ENCODE measurements at regions not wholly inside any gene's neighbourhood (a gene's known extent, or its start where the extent isn't known, plus 50 kb on each side); places are given as distances from the start of the nearest gene placed in this dataset.

DNA sequence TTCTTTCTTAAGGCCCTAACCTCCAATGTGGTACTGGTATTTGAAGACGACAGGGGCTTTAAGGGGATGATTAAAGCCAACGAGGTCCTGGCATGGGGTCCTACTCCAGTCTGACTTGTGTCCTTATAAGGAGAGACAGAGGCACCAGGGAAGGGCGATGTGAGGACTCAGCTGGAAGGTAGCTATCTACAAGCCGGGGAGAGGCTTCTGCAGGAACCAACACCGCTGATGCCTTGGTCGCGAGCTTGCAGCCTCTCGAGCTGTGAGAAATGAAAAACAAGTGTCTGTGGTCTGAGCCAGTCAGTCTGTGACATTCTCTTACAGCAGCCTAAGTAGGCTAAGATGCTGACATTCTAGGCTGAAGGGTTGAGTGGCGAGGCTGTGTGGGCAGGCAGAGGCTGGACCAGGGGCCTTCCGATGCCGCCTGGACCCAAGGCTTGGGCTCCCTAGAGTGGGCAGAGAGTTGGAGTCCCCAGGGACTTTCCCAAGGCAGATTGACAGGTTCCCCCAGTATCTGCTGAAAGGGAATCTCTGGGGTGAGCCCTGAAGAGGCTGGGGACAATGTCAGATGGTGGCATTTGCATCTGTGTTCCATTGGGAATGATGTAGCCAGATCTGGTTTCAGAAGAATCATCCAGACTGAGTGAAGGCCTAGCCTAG lies 322.9 kb upstream of the HS6ST1 start:
- peak; percentile 31 for DNase-seq
- peaks cover 14% of the 10 kb centered on the region for H3K27me3 Mint-ChIP-seq
- no peaks in the 10 kb centered on the region for H3K9me3 Mint-ChIP-seq (ENCODE audit: low read depth)

GRCh38 chr2:128642316-128642715 lies 323.6 kb upstream of the HS6ST1 start:
- Mint-ChIP-seq H3K4me3 (no peak overlapping the region), H3K36me3 (no peaks in the 10 kb centered on the region), H3K27me3 (peaks cover 14% of the 10 kb centered on the region), H3K27ac (no peak overlapping the region), H3K9me3 (ENCODE audit: low read depth) (no peaks in the 10 kb centered on the region), H3K4me1 (no peaks in the 10 kb centered on the region)
- ATAC-seq, result no peak
- CTCF ChIA-PET, result no interaction called here
- peak; percentile 31 for DNase-seq

More for the DNA sequence above, 322.9 kb upstream of the HS6ST1 start:
- no peak overlapping the region for H3K4me3 Mint-ChIP-seq
- H3K36me3 Mint-ChIP-seq, result no peaks in the 10 kb centered on the region
- ATAC-seq, result no peak
- H3K4me1 Mint-ChIP-seq, result no peaks in the 10 kb centered on the region
- H3K27ac Mint-ChIP-seq, result no peak overlapping the region
- CTCF ChIA-PET, result no interaction called here

DNA sequence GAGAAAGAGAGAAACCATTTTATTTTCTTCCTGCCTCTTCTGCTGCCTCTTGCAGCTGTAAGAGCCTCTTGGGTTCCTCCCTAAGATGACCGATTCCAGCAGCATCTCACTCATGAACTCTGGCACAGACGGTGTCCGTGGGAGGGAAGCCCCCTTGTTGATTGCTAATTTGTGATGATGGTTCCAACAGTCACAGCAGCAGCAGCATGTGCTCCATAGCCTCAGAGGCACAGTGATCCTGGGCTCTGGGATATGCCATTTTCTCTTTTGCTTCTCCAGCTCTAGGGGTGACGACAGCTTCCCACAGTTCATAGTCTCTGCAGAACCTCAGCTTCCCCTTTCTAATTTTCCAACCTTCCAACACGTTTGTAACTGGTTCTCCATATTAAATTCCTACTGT lies 324.2 kb upstream of the HS6ST1 start:
- H3K4me3 Mint-ChIP-seq, result no peak overlapping the region
- H3K27ac Mint-ChIP-seq, result no peak overlapping the region
- CTCF ChIA-PET, result no interaction called here
- no peak for DNase-seq
- ATAC-seq, result no peak
- no peaks in the 10 kb centered on the region for H3K9me3 Mint-ChIP-seq (ENCODE audit: low read depth)
- H3K4me1 Mint-ChIP-seq, result no peaks in the 10 kb centered on the region
- H3K36me3 Mint-ChIP-seq, result no peaks in the 10 kb centered on the region
- peaks cover 17% of the 10 kb centered on the region for H3K27me3 Mint-ChIP-seq

DNA sequence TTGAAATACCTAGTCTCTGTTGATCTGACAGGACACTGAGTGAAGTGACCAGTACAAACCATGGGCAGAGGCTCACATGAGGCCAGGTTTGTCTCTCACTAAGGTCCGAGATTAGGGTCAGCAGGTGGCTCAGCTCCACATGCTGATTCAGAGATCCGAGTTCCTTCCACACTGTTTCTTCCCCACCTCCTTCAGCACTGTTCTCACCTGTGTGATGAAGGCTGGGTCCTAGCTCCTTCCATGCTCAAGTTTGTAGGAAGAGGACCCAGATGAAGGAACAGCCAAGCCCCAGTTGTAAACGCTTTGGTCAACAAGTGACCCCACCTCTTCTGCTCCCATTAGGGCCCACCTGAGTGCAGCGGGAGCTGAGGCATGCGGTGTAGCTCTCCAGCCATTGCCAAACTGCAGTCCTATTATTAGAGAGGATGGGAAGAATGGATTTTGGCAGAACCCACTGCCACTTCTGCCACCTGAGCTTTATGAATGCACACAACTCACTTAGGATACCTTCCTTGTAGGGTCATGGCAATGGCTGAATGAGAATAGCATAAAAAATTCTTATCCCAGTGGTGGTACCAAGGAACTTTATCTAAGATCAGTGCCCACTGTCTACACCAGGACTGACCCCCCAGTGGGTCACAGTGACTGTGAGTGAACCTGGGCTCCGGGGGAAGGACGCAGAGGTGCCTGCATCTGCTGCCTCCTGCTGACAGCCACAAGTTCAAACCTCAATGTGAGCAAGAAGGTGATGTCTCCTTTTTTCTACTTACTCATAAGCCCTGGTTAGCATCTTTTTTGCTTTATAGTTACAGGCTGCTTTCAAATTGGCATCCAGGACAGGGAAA lies 324.8 kb upstream of the HS6ST1 start:
- peak; percentile 12 for DNase-seq
- Mint-ChIP-seq H3K9me3 (ENCODE audit: low read depth) (no peaks in the 10 kb centered on the region), H3K27me3 (peaks cover 18% of the 10 kb centered on the region), H3K4me1 (no peaks in the 10 kb centered on the region), H3K27ac (no peak overlapping the region), H3K36me3 (no peaks in the 10 kb centered on the region), H3K4me3 (no peak overlapping the region)
- CTCF ChIA-PET, result no interaction called here
- ATAC-seq, result no peak

GRCh38 chr2:128644156-128644555 lies 325.5 kb upstream of the HS6ST1 start:
- Mint-ChIP-seq H3K27me3 (peaks cover 22% of the 10 kb centered on the region), H3K36me3 (no peaks in the 10 kb centered on the region), H3K27ac (no peak overlapping the region), H3K9me3 (ENCODE audit: low read depth) (no peaks in the 10 kb centered on the region), H3K4me3 (no peak overlapping the region), H3K4me1 (no peaks in the 10 kb centered on the region)
- ATAC-seq (no peak), DNase-seq (peak; percentile 23)
- CTCF ChIA-PET, result no interaction called here

GRCh38 chr2:128644718-128645256 lies 326.1 kb upstream of the HS6ST1 start:
- no peak overlapping the region for H3K4me3 Mint-ChIP-seq
- H3K9me3 Mint-ChIP-seq (ENCODE audit: low read depth), result no peaks in the 10 kb centered on the region
- DNase-seq (no peak), ATAC-seq (no peak)
- H3K27me3 Mint-ChIP-seq, result peaks cover 22% of the 10 kb centered on the region
- H3K27ac Mint-ChIP-seq, result no peak overlapping the region
- H3K36me3 Mint-ChIP-seq, result no peaks in the 10 kb centered on the region
- H3K4me1 Mint-ChIP-seq, result no peaks in the 10 kb centered on the region
- CTCF ChIA-PET, result no interaction called here

DNA sequence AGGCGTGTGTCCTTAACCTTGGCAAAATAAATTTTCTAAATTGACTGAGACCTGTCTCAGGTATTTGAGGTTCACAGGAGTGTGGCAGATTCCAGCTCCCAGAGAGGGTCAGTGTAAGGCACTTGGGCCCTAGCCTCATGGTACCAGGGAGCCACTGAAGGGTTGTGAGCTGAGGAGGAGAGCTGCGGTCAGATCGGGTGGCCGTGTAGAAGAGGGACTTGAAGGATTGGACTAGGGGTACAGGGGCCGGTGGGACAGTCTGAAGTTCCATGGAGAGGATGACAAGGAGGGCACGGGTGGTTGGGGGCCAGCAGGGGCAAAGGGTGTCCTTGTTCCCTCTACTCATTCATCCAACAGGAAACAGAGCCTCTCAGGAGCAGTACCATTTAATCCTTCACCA lies 327.0 kb upstream of the HS6ST1 start:
- no peak overlapping the region for H3K27ac Mint-ChIP-seq
- CTCF ChIA-PET, result no interaction called here

GRCh38 chr2:128646091-128646490 lies 327.4 kb upstream of the HS6ST1 start:
- Mint-ChIP-seq H3K4me1 (no peaks in the 10 kb centered on the region), H3K9me3 (ENCODE audit: low read depth) (no peaks in the 10 kb centered on the region), H3K27ac (no peak overlapping the region), H3K27me3 (peaks cover 17% of the 10 kb centered on the region), H3K4me3 (no peak overlapping the region), H3K36me3 (no peaks in the 10 kb centered on the region)
- no peak for ATAC-seq
- CTCF ChIA-PET, result no interaction called here
- DNase-seq, result peak; percentile 31

More for the DNA sequence above, 327.0 kb upstream of the HS6ST1 start:
- Mint-ChIP-seq H3K36me3 (no peaks in the 10 kb centered on the region), H3K27me3 (peaks cover 20% of the 10 kb centered on the region), H3K4me3 (no peak overlapping the region), H3K4me1 (no peaks in the 10 kb centered on the region), H3K9me3 (ENCODE audit: low read depth) (no peaks in the 10 kb centered on the region)
- no peak for DNase-seq
- no peak for ATAC-seq

DNA sequence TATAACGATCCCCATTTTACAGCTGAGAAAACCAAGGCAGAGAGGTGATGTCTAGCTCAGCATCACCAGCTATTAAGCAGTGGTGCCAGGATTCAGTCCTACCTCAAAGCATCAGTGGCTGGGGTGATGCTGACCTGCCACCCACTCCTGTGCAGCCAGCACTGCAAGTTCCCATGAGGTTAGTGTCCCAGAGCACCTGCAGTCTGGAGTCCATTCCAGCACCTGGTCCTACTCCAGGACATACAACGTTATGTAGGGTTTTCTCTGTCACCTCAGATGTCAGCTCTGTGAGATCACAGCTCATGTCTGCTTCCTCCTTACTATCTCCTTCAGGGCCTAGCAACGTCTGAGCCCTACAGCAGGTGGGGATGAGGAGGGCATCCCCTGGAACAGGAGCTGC lies 328.0 kb upstream of the HS6ST1 start:
- peaks cover 19% of the 10 kb centered on the region for H3K27me3 Mint-ChIP-seq
- no peak for ATAC-seq
- peak; percentile 16 for DNase-seq
- CTCF ChIA-PET, result no interaction called here
- H3K27ac Mint-ChIP-seq, result no peak overlapping the region
- H3K4me1 Mint-ChIP-seq, result no peaks in the 10 kb centered on the region
- no peaks in the 10 kb centered on the region for H3K9me3 Mint-ChIP-seq (ENCODE audit: low read depth)
- no peak overlapping the region for H3K4me3 Mint-ChIP-seq
- no peaks in the 10 kb centered on the region for H3K36me3 Mint-ChIP-seq

DNA sequence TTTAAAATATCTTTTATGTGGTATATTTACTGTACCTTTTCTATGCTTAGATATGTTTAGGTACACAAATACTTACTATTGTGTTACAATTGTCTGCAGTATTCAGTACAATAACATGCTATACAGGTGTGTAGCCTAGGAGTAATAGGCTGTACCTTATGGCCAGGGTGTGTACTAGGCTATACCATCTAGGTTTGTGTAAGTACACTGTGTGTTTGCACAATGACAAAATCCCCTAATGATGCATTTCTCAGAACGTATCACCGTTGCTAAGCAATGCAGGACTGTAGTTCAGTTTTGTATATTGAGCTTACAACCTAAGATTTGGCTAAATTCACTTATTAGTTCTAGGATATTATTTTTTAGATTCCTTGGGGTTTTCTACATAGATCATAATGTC lies 332.3 kb upstream of the HS6ST1 start:
- Mint-ChIP-seq H3K27ac (no peak overlapping the region), H3K4me3 (no peak overlapping the region), H3K27me3 (peaks cover 30% of the 10 kb centered on the region), H3K9me3 (ENCODE audit: low read depth) (no peaks in the 10 kb centered on the region), H3K4me1 (no peaks in the 10 kb centered on the region), H3K36me3 (no peaks in the 10 kb centered on the region)
- DNase-seq (no peak), ATAC-seq (no peak)
- CTCF ChIA-PET, result no interaction called here

GRCh38 chr2:128654408-128654807 lies 335.7 kb upstream of the HS6ST1 start:
- CTCF ChIA-PET, result no interaction called here
- no peak for ATAC-seq
- Mint-ChIP-seq H3K4me1 (no peaks in the 10 kb centered on the region), H3K4me3 (no peak overlapping the region), H3K27me3 (peaks cover 36% of the 10 kb centered on the region), H3K9me3 (ENCODE audit: low read depth) (no peaks in the 10 kb centered on the region), H3K27ac (no peak overlapping the region), H3K36me3 (no peaks in the 10 kb centered on the region)
- DNase-seq, result no peak

DNA sequence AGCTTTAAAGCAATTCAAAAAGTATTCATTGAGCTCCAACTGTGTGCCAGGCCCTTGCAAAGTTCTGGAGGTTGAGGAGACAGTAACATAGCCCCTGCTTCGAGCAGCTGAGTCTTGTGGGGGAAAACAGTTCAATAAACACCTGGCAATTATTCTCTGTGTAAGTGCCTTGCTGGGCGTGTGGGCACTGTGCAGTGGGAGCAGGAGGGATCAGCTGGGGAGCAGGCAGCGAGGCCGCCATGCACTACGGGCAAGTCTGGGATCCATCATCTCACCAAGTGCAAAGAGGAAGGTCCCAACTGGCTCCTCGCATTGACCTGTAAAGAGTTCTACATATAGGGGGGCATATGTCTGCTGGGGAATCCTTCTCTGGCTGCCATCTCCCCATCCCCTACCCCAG lies 342.2 kb upstream of the HS6ST1 start:
- no peaks in the 10 kb centered on the region for H3K9me3 Mint-ChIP-seq (ENCODE audit: low read depth)
- DNase-seq (no peak), ATAC-seq (no peak)
- no peak overlapping the region for H3K27ac Mint-ChIP-seq
- no peaks in the 10 kb centered on the region for H3K4me1 Mint-ChIP-seq
- no peak overlapping the region for H3K4me3 Mint-ChIP-seq
- CTCF ChIA-PET, result no interaction called here
- no peaks in the 10 kb centered on the region for H3K36me3 Mint-ChIP-seq
- H3K27me3 Mint-ChIP-seq, result peaks cover 26% of the 10 kb centered on the region

- no peaks in the 10 kb centered on the region for H3K4me1 Mint-ChIP-seq
- no peak for DNase-seq
- no peak overlapping the region for H3K4me3 Mint-ChIP-seq
- no peak for ATAC-seq
- H3K27me3 Mint-ChIP-seq, result peaks cover 24% of the 10 kb centered on the region
- CTCF ChIA-PET, result no interaction called here
- H3K36me3 Mint-ChIP-seq, result no peaks in the 10 kb centered on the region
- no peak overlapping the region for H3K27ac Mint-ChIP-seq
- no peaks in the 10 kb centered on the region for H3K9me3 Mint-ChIP-seq (ENCODE audit: low read depth)
Measured at GRCh38 chr2:128661311-128661710, 342.6 kb upstream of the HS6ST1 start.

DNA sequence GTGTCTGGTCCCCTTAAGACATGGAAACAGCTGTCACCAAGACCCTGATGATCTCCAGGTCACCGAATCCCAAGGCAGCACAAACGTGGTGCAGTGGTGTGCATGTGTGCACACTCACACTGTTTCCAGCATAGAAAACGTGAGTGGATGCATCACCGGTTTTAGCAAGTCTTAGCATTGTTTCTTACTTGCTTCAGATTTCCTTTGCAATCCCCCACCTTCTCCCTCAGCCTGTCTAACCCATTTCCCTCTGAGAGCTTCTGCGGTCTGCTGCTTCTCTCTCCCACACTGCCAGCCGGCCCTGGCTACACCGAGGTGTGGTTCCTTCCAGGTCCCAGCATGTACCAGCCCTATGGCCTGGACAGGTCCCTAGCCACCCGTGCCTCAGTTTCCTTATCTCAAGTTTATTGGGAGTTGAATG lies 343.4 kb upstream of the HS6ST1 start:
- no peaks in the 10 kb centered on the region for H3K4me1 Mint-ChIP-seq
- H3K36me3 Mint-ChIP-seq, result no peaks in the 10 kb centered on the region
- H3K27ac Mint-ChIP-seq, result no peak overlapping the region
- ATAC-seq, result no peak
- CTCF ChIA-PET, result no interaction called here
- H3K9me3 Mint-ChIP-seq (ENCODE audit: low read depth), result no peaks in the 10 kb centered on the region
- DNase-seq, result no peak
- H3K4me3 Mint-ChIP-seq, result no peak overlapping the region
- peaks cover 23% of the 10 kb centered on the region for H3K27me3 Mint-ChIP-seq

All from activated CD8-positive, alpha-beta memory T cell treated with anti-CD3 and anti-CD28 coated beads, Interleukin-2, amount 10 ng/mL, durations not matched to agents 7 days and 5 days (primary cell).